NCI-H748 (cell line): ENCODE measurements at regions not wholly inside any gene's neighbourhood (a gene's known extent, or its start where the extent isn't known, plus 50 kb on each side); places are given as distances from the start of the nearest gene placed in this dataset.

Experiments
- DNase-seq: peaks from one replicate; lab custom pipeline; 2025; ENCODE audit not compliant: unreplicated experiment; lab: John Stamatoyannopoulos, UW

DNA sequence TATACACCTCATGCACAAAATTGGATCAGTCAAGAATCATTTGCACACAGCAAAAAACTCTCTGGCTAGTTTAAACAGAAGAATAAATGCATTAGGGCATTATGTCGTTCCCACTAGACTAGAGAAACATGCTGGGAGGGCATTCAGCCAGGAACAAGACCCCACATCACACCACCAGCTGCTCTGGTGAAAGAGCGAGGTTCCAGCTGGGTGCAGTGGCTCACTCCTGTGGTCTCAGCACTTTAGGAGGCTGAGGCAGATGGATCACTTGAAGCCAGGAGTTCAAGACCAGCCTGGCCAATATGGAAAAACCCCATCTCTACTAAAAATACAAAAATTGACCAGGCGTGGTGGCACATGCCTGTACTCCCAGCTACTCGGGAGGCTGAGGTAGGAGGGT is 52.1 kb upstream of the BACE2 start:
- DNase-seq, result no peak
